HuH-7.5 (cell line): ENCODE measurements at regions not wholly inside any gene's neighbourhood (a gene's known extent, or its start where the extent isn't known, plus 50 kb on each side); places are given as distances from the start of the nearest gene placed in this dataset.
"Not testable (repeated sequence)": the region's sequence is repeated elsewhere in the genome, so short reads cannot be mapped to it uniquely, and the experiment has no call there.

Experiments used
- DNase-seq: peaks from one replicate; pipeline ENCODE4 v3.0.0; 2011; ENCODE audit warnings: low spot score

- DNase-seq = not testable (repeated sequence)
Observed at GRCh38 chr6:44037276-44037675, 90.0 kb downstream of the MRPL14 start.

GRCh38 chr6:44036699-44037101 is 90.6 kb downstream of the MRPL14 start:
- no peak for DNase-seq

- no peak for DNase-seq
Observed at GRCh38 chr6:44036196-44036595, 91.1 kb downstream of the MRPL14 start.

GRCh38 chr6:44035621-44036020 is 91.6 kb downstream of the MRPL14 start:
- DNase-seq = no peak

GRCh38 chr6:44034931-44035345 is 92.3 kb downstream of the MRPL14 start:
- DNase-seq = no peak

- no peak for DNase-seq
Observed at GRCh38 chr6:44034391-44034861, 92.8 kb downstream of the MRPL14 start.

GRCh38 chr6:44030812-44031454 is 96.3 kb downstream of the MRPL14 start:
- no peak for DNase-seq

- DNase-seq = no peak
Observed at GRCh38 chr6:44029444-44030185, 97.6 kb downstream of the MRPL14 start.

- no peak for DNase-seq
Observed at GRCh38 chr6:44028789-44029310, 98.4 kb downstream of the MRPL14 start.

GRCh38 chr6:44025226-44025625 is 102.0 kb downstream of the MRPL14 start:
- no peak for DNase-seq

- DNase-seq = no peak
Observed at GRCh38 chr6:44024574-44025219, 102.6 kb downstream of the MRPL14 start.

- DNase-seq = no peak
Observed at GRCh38 chr6:44023586-44024454, 103.4 kb downstream of the MRPL14 start.

GRCh38 chr6:44022671-44023352 is 104.4 kb downstream of the MRPL14 start:
- DNase-seq = no peak

GRCh38 chr6:44022296-44022661 is 105.0 kb downstream of the MRPL14 start:
- no peak for DNase-seq

- no peak for DNase-seq
Observed at GRCh38 chr6:44021589-44022295, 105.5 kb downstream of the MRPL14 start.

- no peak for DNase-seq
Observed at GRCh38 chr6:44020664-44021425, 106.4 kb downstream of the MRPL14 start.

GRCh38 chr6:44020148-44020547 is 107.1 kb downstream of the MRPL14 start:
- DNase-seq = no peak

GRCh38 chr6:44017307-44017706 is 109.9 kb downstream of the MRPL14 start:
- not testable (repeated sequence) for DNase-seq

- no peak for DNase-seq
Observed at GRCh38 chr6:44016131-44016870, 111.0 kb downstream of the MRPL14 start.
